ENCODE measurements at regions not wholly inside any gene's neighbourhood (a gene's known extent, or its start where the extent isn't known, plus 50 kb on each side); places are given as distances from the start of the nearest gene placed in this dataset. TPM values are rescaled to one million over a fixed set of nuclear protein-coding genes. Genes with fewer than 3 reads are reported as not detected.

DNA sequence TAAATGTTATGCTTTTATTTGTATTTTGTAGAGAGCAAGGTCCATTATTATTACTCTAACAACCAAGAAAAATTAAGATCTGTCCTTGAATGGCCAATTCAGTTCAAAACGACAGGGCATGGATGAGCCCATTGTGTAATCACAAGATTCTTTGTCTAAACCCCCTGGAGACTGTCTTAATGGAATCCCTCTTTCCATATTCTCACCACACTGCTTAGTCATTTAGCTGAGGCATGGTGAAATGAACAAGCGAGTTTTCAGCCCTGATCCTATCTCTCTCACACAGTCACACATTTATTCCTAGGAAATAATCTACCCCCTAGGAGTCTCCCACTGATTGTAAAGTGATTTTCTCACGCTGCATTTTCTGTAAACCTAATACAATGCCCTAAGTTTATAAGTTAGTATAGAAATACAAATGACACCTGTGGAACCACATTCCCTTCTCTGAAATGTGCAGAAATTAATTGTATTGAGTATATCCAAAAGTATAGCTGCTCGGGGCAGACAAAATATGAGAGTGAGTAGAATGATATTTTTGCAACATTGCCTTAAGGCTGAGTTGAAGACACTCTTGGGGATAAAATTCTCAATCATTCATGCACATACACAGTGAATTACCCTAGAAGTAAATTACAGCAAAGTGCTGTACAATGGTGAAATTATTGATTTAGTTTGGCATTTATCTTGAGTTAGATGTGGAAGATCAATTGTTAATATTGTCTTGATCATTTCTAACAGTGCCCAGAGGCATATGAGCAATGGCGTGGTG lies 119.7 kb upstream of the PCDH7 start:
- no peak for DNase-seq

GRCh38 chr4:30601070-30601865 lies 118.9 kb upstream of the PCDH7 start:
- no peak for DNase-seq

DNA sequence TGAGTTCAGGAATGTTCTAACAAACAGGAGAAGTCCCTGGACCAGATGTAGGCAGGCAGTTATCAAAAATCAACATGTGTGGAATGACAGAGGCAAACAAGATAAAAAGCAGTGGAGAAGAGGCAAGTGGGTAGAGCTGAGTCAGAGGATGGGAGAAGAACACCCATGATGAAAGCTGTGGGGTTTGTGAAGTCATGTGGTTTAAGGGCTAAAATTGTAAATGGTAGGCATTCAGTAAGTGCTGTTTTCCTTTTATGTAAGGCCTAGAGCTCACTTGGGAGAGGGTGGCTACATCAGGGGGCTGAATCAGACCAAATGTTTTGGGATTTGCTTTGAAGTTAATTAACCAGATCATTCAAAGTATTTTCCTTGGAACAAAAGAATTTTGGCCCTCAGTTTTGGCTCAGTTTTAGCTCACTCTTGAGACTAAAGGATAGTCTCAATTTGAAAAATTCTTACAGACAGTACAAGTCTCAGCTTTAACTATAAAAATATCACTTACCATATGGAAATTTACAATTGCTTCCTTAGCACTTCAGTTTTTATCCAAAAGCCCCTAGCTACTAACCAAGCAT lies 114.5 kb upstream of the PCDH7 start:
- peak; percentile 4 for DNase-seq

GRCh38 chr4:30610361-30610760 lies 109.8 kb upstream of the PCDH7 start:
- no peak for DNase-seq

- DNase-seq = no peak
These were observed 105.4 kb upstream of the PCDH7 start for GRCh38 chr4:30614771-30615170.

- DNase-seq = no peak
These were observed 103.1 kb upstream of the PCDH7 start for GRCh38 chr4:30616942-30617646.

- no peak for DNase-seq
These were observed 102.3 kb upstream of the PCDH7 start for GRCh38 chr4:30617836-30618235.

DNA sequence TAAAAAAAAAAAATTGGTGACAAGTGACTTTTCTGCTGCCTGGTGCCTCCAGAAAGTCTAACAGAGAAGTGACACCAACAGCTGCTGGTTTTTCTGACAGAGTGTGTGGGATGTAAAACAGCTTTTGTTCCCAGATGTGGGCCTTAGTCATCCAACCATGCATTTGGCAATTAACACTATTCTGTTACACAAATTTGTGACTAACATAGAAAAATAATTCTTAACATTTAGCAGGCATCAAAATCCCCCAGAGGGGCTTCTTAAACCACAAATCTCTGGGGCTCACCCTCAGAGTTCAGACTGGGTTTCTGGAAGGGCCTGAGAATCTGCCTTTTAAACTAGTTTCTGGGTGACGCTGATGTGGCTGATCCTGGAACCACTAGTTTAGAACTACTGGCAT lies 100.5 kb upstream of the PCDH7 start:
- no peak for DNase-seq

DNA sequence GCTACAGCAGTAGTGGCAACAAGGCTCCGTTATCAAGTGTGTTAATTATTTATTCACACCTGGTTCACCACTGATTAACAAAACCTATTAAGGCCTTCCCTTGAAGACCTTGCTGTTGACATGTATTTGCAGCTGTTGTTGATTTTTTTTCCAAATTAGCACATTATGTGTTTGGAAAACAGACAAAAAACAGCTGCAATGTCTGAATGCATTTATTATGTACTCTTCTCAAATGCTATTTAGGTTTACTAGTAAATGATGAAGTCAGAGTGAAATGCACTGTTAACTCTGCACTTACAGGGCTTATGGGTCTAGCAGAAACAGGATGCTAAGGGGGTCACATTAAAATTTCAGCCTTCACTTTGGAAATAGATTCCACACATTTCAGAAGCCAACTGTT lies 99.5 kb upstream of the PCDH7 start:
- DNase-seq = no peak

DNA sequence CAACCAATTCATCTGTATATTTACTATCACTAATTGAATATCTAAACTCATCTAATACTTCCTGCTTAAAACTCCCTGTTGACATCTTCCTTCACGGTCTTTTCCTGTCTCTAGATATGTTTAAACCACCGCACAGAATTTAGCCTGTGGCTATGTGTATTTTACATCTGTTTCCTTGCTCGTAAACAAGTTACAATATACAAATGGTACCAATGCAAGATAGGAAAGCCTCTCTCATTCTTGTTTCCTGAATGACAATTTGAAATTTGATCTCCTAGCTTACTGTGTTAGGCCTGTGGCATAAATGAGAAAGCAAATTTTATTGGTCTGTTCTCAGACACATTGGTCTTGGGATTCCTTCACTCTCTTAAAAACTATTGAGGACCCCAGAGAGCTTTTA lies 89.7 kb upstream of the PCDH7 start:
- DNase-seq = no peak

DNA sequence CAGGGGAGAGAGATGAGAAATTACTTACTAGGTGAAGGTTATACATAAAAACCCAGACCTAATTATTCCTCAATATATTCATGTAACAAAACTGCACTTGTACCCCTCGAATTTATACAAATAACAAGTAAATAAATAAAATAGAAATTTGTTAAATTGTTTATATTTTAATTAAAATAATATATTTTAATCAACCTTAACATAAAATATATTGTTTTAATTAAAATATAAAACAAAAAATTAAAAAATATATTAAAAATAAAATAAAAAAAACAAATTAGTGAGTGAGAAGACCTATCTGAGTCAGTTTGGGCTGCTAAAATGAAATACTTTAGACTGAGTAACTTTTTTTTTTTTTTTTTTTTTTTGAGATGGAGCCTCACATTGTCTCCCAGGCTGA lies 87.4 kb upstream of the PCDH7 start:
- DNase-seq = no peak

DNA sequence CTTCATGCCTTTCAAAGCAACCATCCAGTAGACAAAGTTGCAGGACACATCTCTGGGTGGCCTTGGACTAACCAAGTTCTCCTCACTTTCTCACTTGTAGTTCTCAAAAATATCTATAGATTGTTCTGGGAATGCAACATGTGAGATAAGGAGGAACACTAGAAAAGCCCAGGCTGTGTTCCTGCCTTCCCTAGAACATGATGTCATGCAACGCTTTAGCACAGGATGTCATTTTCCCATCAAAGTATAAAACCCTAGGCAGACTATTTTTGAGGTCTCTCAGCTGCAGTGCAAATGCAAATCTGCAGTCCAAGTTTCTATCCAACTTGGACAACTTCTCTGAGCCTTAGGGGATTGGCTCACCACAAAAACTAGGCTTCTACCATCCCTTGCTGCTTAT lies 78.8 kb upstream of the PCDH7 start:
- no peak for DNase-seq

DNA sequence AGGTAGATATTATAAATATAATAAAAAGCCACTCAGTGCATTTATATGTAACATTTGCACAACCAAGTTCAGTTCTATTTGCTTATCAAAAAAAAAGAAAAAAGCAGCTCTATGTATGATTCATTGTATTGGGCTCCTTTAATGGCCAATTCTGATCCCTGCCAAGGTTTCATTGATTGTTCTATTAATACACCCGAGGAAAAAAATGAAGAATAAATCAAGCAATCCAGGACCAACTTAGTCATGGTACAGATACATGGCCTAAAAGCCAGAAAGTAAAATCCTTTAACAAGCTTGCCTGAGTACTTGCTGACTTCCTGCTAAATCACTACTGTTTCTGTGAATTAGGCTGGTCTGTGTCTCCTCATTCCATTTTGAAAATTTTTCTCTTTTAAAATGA lies 77.6 kb upstream of the PCDH7 start:
- no peak for DNase-seq

DNA sequence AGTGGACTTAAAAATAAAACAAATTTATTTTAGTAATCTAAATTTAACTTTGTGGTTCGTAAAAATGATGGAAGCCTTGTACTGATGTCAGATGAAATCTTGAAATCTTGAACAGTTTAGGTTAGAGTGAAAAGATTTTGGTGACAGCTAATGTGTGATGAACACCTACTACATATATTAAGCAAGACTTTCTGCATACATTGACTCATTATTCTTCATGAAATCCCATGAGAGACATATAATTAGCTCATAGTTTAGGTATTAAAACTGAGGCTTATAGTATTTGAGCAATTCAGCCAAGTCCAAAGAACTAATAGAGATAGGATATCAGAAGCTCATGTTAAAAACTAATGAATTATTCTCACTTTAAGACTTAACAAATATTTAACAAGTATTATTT lies 66.9 kb upstream of the PCDH7 start:
- DNase-seq = no peak

DNA sequence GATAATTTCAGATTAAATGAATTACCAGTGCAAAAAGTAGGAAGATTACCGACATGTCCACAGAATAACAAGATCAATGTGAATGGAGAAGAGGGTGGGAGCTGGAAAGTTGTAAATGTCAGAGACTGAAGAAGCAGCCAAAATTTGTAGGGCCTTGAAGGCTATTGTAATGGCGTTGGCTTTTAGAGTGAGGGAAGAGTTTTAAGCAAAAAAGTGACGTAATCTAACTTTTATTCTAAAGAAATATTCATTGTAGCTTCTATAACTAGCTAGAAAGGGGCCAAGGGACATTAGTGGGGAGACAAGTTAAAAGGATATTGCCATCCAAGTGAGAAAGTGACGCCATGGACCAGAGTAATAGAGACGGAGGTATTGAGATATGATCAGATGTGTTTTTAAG lies 63.3 kb upstream of the PCDH7 start:
- DNase-seq = no peak

DNA sequence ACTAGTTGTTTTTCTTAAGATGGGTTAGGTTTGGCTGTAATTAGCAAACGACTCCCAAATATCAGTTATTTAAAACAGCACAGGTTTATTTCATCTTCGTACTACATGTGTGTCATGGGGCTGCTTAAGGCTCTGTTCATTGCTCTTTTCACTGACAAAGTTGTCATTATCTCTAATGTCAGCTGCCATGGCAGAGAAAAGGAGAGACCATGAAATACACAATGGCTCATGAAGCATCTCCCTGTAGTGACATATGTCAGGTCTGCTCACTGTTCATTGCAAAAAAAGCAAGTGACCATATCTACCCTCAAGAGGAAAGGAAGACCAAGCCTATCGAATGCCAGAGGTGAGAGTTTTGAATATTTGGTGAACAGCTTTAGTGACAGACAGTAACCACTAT lies 52.2 kb upstream of the PCDH7 start:
- no peak for DNase-seq

DNA sequence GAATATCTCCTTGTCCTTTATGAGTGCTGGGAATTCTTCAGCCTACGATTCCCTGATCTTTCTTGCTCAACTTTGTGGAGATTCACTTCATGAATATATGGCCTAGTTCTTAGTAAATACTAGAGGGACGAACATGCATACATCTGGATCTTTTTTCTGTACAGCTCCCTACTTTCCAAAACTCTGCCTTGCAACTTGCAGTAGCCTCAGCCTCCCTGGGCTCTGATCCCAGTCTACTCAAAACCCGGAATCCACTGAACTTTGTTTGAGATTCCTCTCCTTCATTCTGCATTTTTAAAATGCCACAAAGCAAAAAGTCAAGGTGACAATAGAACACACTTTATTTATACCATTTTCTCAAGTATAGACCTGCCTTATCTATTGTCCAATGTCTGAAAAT lies 50.0 kb upstream of the PCDH7 start:
- no peak for DNase-seq

Small RNAs in the stretch of these regions (small RNA-seq; reads per million reads assigned to genes)
- gene AC097510.1 = not detected

Measured in occipital lobe (tissue), 2 donors.